Mesenchymal stem cell (in vitro differentiated cells and primary cell): ENCODE measurements at regions not wholly inside any gene's neighbourhood (a gene's known extent, or its start where the extent isn't known, plus 50 kb on each side); places are given as distances from the start of the nearest gene placed in this dataset.

Source experiments
- DNase-seq: peaks from one replicate; pipeline ENCODE4 v3.0.0-alpha.2; 2013
- H2AFZ ChIP-seq: one replicate; pipeline ENCODE4 v1.6.1; 2013; ENCODE audit warnings: low read depth, mild to moderate bottlenecking, control low read depth, inconsistent platforms, low read length, moderate library complexity
- H2AK5ac ChIP-seq: 2 replicates; pipeline ENCODE4 v1.6.1; 2013; ENCODE audit warnings: low read length, moderate library complexity, mild to moderate bottlenecking, inconsistent platforms; ENCODE audit not compliant: severe bottlenecking
- H2BK120ac ChIP-seq: one replicate; pipeline ENCODE4 v1.6.1; 2013; ENCODE audit warnings: low read depth, mild to moderate bottlenecking, inconsistent platforms, low read length, moderate library complexity
- H2BK12ac ChIP-seq, 2 experiments: one replicate each; pipeline ENCODE4 v1.6.1; 2013; ENCODE audit warnings: inconsistent platforms in 2 of 2, low read length in 2 of 2, mild to moderate bottlenecking in 2 of 2, moderate library complexity in 2 of 2, control low read depth in 1 of 2
- H2BK15ac ChIP-seq: one replicate; pipeline ENCODE4 v1.6.1; 2013; ENCODE audit warnings: mild to moderate bottlenecking, low read depth, inconsistent platforms; ENCODE audit not compliant: poor library complexity, severe bottlenecking
- H2BK5ac ChIP-seq: 2 replicates; pipeline ENCODE4 v1.6.1; 2013; ENCODE audit warnings: low read depth, mild to moderate bottlenecking, low read length, control low read depth, inconsistent platforms; ENCODE audit not compliant: poor library complexity, severe bottlenecking
- H3K14ac ChIP-seq, 2 experiments: one replicate each; pipeline ENCODE4 v1.6.1; 2013; ENCODE audit warnings: inconsistent platforms in 2 of 2, low read length in 2 of 2, control low read depth in 1 of 2, mild to moderate bottlenecking in 1 of 2, moderate library complexity in 1 of 2
- H3K18ac ChIP-seq, 2 experiments: one replicate each; pipeline ENCODE4 v1.6.1; 2013; ENCODE audit warnings: inconsistent platforms in 2 of 2, low read length in 2 of 2, control low read depth in 1 of 2, low read depth in 1 of 2, mild to moderate bottlenecking in 1 of 2
- H3K23ac ChIP-seq, 2 experiments: one replicate each; pipeline ENCODE4 v1.6.1; 2013; ENCODE audit warnings: inconsistent platforms in 2 of 2, low read length in 2 of 2, mild to moderate bottlenecking in 2 of 2, moderate library complexity in 2 of 2, control low read depth in 1 of 2
- H3K27ac ChIP-seq: 2 replicates; pipeline ENCODE4 v1.5.1; 2013; ENCODE audit warnings: mild to moderate bottlenecking, moderate library complexity, low read length, control low read depth, inconsistent platforms; ENCODE audit not compliant: poor library complexity, severe bottlenecking
- H3K27me3 ChIP-seq, 2 experiments: 2 replicates each; pipeline versions ENCODE4 v1.6.1 to v1.7.0; 2013; ENCODE audit warnings: low read length in 2 of 2, mild to moderate bottlenecking in 2 of 2, moderate library complexity in 2 of 2, control low read depth in 1 of 2, inconsistent platforms in 1 of 2; ENCODE audit not compliant: control insufficient read depth in 1 of 2, insufficient read depth in 1 of 2
- H3K36me3 ChIP-seq, 2 experiments: 2 replicates each; pipeline versions ENCODE4 v1.6.1 to v1.7.0; 2013; ENCODE audit warnings: low read length in 2 of 2, control low read depth in 1 of 2, inconsistent platforms in 1 of 2, low read depth in 1 of 2, mild to moderate bottlenecking in 1 of 2; ENCODE audit not compliant: insufficient read depth in 2 of 2, control insufficient read depth in 1 of 2
- H3K4ac ChIP-seq, 2 experiments: one replicate each; pipeline ENCODE4 v1.6.1; 2013; ENCODE audit warnings: inconsistent platforms in 2 of 2, low read length in 2 of 2, mild to moderate bottlenecking in 2 of 2, moderate library complexity in 2 of 2, control low read depth in 1 of 2, low read depth in 1 of 2
- H3K4me1 ChIP-seq: 2 replicates; pipeline ENCODE4 v1.6.1; 2013; ENCODE audit warnings: low read depth, low read length, control low read depth; ENCODE audit not compliant: control insufficient read depth, insufficient read depth
- H3K4me2 ChIP-seq: 2 replicates; pipeline ENCODE4 v1.6.1; 2013; ENCODE audit warnings: low read length, mild to moderate bottlenecking, inconsistent platforms; ENCODE audit not compliant: poor library complexity, severe bottlenecking
- H3K4me3 ChIP-seq, 2 experiments: 2 replicates each; pipeline versions ENCODE4 v1.5.1 to v1.7.0; 2013; ENCODE audit warnings: low read length in 2 of 2, mild to moderate bottlenecking in 2 of 2, control low read depth in 1 of 2, low read depth in 1 of 2; ENCODE audit not compliant: insufficient read depth in 1 of 2
- H3K79me1 ChIP-seq: replicated peaks from 2 replicates; pipeline ENCODE4 v1.6.1; 2013; ENCODE audit warnings: mild to moderate bottlenecking, control low read depth, low read length, inconsistent platforms; ENCODE audit not compliant: poor library complexity, severe bottlenecking
- H3K9ac ChIP-seq: 2 replicates; pipeline ENCODE4 v1.7.0; 2013; ENCODE audit warnings: mild to moderate bottlenecking, low read length, moderate library complexity
- H3K9me3 ChIP-seq: 2 replicates; pipeline ENCODE4 v1.7.0; 2013; ENCODE audit warnings: mild to moderate bottlenecking, low read length; ENCODE audit not compliant: control insufficient read depth
- H4K8ac ChIP-seq: one replicate; pipeline ENCODE4 v1.6.1; 2013; ENCODE audit warnings: inconsistent platforms, mild to moderate bottlenecking, low read length, moderate library complexity
- H4K91ac ChIP-seq: one replicate; pipeline ENCODE4 v1.6.1; 2013; ENCODE audit warnings: mild to moderate bottlenecking, low read length, inconsistent platforms
- WGBS: methylation state at CpG from one replicate; pipeline ENCODE4 v1.1.7; 2013; ENCODE audit warnings: mixed read lengths; 5-methylcytosine and 5-hydroxymethylcytosine counted together

- Histone ChIP-seq H3K4ac (no peak overlapping the region), H2BK5ac (no peak overlapping the region), H3K79me1 (no peaks in the 10 kb centered on the region), H3K14ac (no peak overlapping the region), H4K91ac (no peak overlapping the region), H2BK12ac (no peak overlapping the region), H2AFZ (no peak overlapping the region), H3K4me3 (no peak overlapping the region), H4K8ac (no peak overlapping the region), H2BK120ac (no peak overlapping the region), H3K18ac (no peak overlapping the region), H3K36me3 (no peaks in the 10 kb centered on the region), H3K9me3 (no peaks in the 10 kb centered on the region), H3K23ac (no peak overlapping the region), H3K4me2 (no peak overlapping the region), H3K27me3 (no peaks in the 10 kb centered on the region), H3K4me1 (no peaks in the 10 kb centered on the region), H3K9ac (no peak overlapping the region), H2BK15ac (no peak overlapping the region), H2AK5ac (no peak overlapping the region), H3K27ac (no peak overlapping the region)
- 66% methylated on average over 3 of the region's 4 CpGs for WGBS
- DNase-seq = no peak
These were observed 607.5 kb downstream of the METTL15 start for GRCh38 chr11:28715726-28716125.

DNA sequence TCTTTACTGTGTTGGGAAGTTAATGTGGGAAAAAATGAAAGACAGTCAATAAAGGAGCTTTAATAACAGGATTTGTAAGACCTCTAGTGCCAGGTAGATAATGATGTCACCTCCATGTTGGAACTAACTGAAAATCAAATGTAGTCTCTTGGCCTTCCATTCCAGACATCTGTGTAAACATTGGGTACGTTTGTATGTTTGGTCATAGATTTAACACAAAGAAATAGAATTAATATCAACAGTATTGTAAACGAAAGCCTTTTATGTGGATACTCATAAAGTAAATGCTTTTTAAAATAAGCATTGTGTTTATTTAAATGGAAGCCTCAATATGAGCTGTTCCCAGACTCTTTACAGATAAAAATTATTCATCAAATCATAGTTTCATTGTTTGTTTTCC lies 605.7 kb downstream of the METTL15 start:
- Histone ChIP-seq H3K23ac (no peak overlapping the region), H3K36me3 (no peaks in the 10 kb centered on the region), H3K79me1 (no peaks in the 10 kb centered on the region), H2BK120ac (no peak overlapping the region), H3K27ac (no peak overlapping the region), H4K8ac (no peak overlapping the region), H2AK5ac (no peak overlapping the region), H3K9me3 (no peaks in the 10 kb centered on the region), H3K4ac (no peak overlapping the region), H3K4me2 (no peak overlapping the region), H3K4me1 (no peaks in the 10 kb centered on the region), H3K4me3 (no peak overlapping the region), H3K27me3 (no peaks in the 10 kb centered on the region), H3K14ac (no peak overlapping the region), H4K91ac (no peak overlapping the region), H3K9ac (no peak overlapping the region), H2BK15ac (no peak overlapping the region), H3K18ac (no peak overlapping the region), H2BK12ac (no peak overlapping the region), H2AFZ (no peak overlapping the region), H2BK5ac (no peak overlapping the region)
- WGBS = no CpG with 5 or more reads among the region's 2 CpGs
- DNase-seq = no peak

GRCh38 chr11:28708075-28708474 lies 599.9 kb downstream of the METTL15 start:
- no peak overlapping the region for H2BK15ac ChIP-seq
- no peak overlapping the region for H3K4me2 ChIP-seq
- H3K23ac ChIP-seq = no peak overlapping the region
- H3K36me3 ChIP-seq = no peaks in the 10 kb centered on the region
- no peak overlapping the region for H3K18ac ChIP-seq
- H2BK12ac ChIP-seq = no peak overlapping the region
- H2AFZ ChIP-seq = no peak overlapping the region
- H4K8ac ChIP-seq = no peak overlapping the region
- H2AK5ac ChIP-seq = no peak overlapping the region
- no peak overlapping the region for H3K4me3 ChIP-seq
- H4K91ac ChIP-seq = no peak overlapping the region
- H3K27ac ChIP-seq = no peak overlapping the region
- H2BK5ac ChIP-seq = no peak overlapping the region
- no peak overlapping the region for H3K9ac ChIP-seq
- DNase-seq = no peak
- no peak overlapping the region for H2BK120ac ChIP-seq
- WGBS = 100% methylated on average over 1 of the region's 2 CpGs
- no peaks in the 10 kb centered on the region for H3K79me1 ChIP-seq
- no peak overlapping the region for H3K4ac ChIP-seq
- H3K9me3 ChIP-seq = no peaks in the 10 kb centered on the region
- no peak overlapping the region for H3K14ac ChIP-seq
- H3K27me3 ChIP-seq = no peaks in the 10 kb centered on the region
- no peaks in the 10 kb centered on the region for H3K4me1 ChIP-seq

DNA sequence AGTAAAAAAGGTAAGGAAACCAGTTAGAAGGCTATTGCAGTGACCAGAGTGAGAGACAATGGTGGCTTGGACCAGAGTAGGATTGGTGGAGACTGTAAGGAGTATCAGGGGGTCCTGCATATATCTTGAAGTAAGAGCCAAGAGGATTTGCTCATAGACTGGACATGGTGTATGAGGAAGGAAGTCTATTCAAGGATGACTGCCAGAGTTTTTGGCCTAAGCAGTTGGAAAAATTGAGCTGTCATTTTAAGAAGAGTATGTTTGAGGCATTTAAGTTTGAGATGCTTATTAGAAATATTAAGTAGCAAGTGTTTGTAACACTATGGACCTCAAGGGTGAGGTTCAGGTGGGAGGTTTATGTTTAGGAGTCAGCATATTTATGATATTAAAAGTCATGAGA lies 596.6 kb downstream of the METTL15 start:
- Histone ChIP-seq H2BK12ac (no peak overlapping the region), H2BK5ac (no peak overlapping the region), H4K8ac (no peak overlapping the region), H2AFZ (no peak overlapping the region), H3K4me3 (no peak overlapping the region), H2BK120ac (no peak overlapping the region), H2BK15ac (no peak overlapping the region), H3K36me3 (no peaks in the 10 kb centered on the region), H3K27ac (no peak overlapping the region), H3K18ac (no peak overlapping the region), H3K9me3 (no peaks in the 10 kb centered on the region), H3K27me3 (no peaks in the 10 kb centered on the region), H3K4me1 (peaks cover 2% of the 10 kb centered on the region), H4K91ac (no peak overlapping the region), H3K79me1 (no peaks in the 10 kb centered on the region), H3K4me2 (no peak overlapping the region), H3K23ac (no peak overlapping the region), H3K14ac (no peak overlapping the region), H3K9ac (no peak overlapping the region), H3K4ac (no peak overlapping the region), H2AK5ac (no peak overlapping the region)
- no peak for DNase-seq
